ENCODE measurements at regions not wholly inside any gene's neighbourhood (a gene's known extent, or its start where the extent isn't known, plus 50 kb on each side); places are given as distances from the start of the nearest gene placed in this dataset.

DNA sequence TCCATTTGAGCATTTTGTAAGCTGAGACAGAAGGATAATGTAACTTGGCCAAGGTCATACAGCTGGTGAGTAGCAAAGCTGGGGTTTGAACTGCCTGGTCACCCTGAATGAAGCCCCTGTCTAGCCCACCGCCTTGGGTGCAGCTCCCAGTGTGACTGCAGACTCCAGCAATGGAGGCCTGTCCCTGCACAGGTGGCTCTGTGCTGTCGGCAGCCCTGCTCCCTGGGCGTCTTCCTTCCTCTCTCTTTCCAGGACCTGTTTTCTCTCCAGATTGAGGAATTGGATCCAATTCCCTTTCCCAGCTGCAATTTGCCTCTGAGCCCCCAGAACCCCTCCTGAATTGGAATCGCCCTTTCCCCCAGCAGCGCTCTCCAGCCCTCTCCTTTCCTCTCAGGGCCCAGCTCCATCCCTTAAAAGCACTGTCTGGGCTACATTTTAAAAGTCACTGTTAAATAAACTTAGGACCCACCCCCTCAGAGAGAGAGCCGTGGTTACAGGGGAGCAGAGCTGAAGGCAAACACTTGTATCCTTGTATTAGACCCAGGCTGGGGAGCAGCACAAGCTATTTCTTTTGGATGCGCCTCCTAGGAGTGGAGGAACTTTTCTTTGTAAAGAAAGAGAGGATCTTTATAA, 161.4 kb upstream of the LMO4 start:
- TF ChIP-seq, protein P1, sequence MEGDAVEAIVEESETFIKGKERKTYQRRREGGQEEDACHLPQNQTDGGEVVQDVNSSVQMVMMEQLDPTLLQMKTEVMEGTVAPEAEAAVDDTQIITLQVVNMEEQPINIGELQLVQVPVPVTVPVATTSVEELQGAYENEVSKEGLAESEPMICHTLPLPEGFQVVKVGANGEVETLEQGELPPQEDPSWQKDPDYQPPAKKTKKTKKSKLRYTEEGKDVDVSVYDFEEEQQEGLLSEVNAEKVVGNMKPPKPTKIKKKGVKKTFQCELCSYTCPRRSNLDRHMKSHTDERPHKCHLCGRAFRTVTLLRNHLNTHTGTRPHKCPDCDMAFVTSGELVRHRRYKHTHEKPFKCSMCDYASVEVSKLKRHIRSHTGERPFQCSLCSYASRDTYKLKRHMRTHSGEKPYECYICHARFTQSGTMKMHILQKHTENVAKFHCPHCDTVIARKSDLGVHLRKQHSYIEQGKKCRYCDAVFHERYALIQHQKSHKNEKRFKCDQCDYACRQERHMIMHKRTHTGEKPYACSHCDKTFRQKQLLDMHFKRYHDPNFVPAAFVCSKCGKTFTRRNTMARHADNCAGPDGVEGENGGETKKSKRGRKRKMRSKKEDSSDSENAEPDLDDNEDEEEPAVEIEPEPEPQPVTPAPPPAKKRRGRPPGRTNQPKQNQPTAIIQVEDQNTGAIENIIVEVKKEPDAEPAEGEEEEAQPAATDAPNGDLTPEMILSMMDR (IDR thresholded peaks at IDR 0.05 in 4 of 5, conservative IDR thresholded peaks at IDR 0.05 in 1 of 5), result no peak
- TF ChIP-seq POLR2A (IDR thresholded peaks at IDR 0.05), result no peak
